HG03521 (cell line): ENCODE measurements at regions not wholly inside any gene's neighbourhood (a gene's known extent, or its start where the extent isn't known, plus 50 kb on each side); places are given as distances from the start of the nearest gene placed in this dataset.
"Not testable (repeated sequence)": the region's sequence is repeated elsewhere in the genome, so short reads cannot be mapped to it uniquely, and the experiment has no call there.

Source experiments
- ATAC-seq: cut with Tn5 transposase; IDR thresholded peaks from one replicate; pipeline ENCODE4 v1.9.1; 2021; ENCODE audit warnings: mild to moderate bottlenecking, moderate library complexity; ENCODE audit not compliant: unreplicated experiment

- ATAC-seq, result no peak
Measured at GRCh38 chr11:116386118-116386699, 386.6 kb downstream of the BUD13 start.

GRCh38 chr11:116384876-116385275, 387.9 kb downstream of the BUD13 start:
- ATAC-seq, result no peak

- no peak for ATAC-seq
Measured at GRCh38 chr11:116384407-116384806, 388.4 kb downstream of the BUD13 start.

GRCh38 chr11:116379185-116379828, 393.5 kb downstream of the BUD13 start:
- no peak for ATAC-seq

- ATAC-seq, result no peak
Measured at GRCh38 chr11:116376547-116376946, 396.2 kb downstream of the BUD13 start.

- ATAC-seq, result no peak
Measured at GRCh38 chr11:116376054-116376453, 396.7 kb downstream of the BUD13 start.

- ATAC-seq, result no peak
Measured at GRCh38 chr11:116375221-116375620, 397.6 kb downstream of the BUD13 start.

GRCh38 chr11:116374085-116374484, 398.7 kb downstream of the BUD13 start:
- ATAC-seq, result no peak

- ATAC-seq, result no peak
Measured at GRCh38 chr11:116373104-116373944, 399.5 kb downstream of the BUD13 start.

- ATAC-seq, result no peak
Measured at GRCh38 chr11:116371146-116371545, 401.6 kb downstream of the BUD13 start.

- ATAC-seq, result no peak
Measured at GRCh38 chr11:116368784-116369183, 404.0 kb downstream of the BUD13 start.

GRCh38 chr11:116366980-116367645, 405.7 kb downstream of the BUD13 start:
- ATAC-seq, result no peak

GRCh38 chr11:116366451-116366850, 406.3 kb downstream of the BUD13 start:
- ATAC-seq, result no peak

- not testable (repeated sequence) for ATAC-seq
Measured at GRCh38 chr11:116364925-116365324, 407.9 kb downstream of the BUD13 start.

- ATAC-seq, result no peak
Measured at GRCh38 chr11:116364348-116364747, 408.4 kb downstream of the BUD13 start.

- no peak for ATAC-seq
Measured at GRCh38 chr11:116360221-116360941, 412.4 kb downstream of the BUD13 start.

- ATAC-seq, result no peak
Measured at GRCh38 chr11:116357784-116358544, 414.8 kb downstream of the BUD13 start.

- no peak for ATAC-seq
Measured at GRCh38 chr11:116356451-116356850, 416.3 kb downstream of the BUD13 start.

GRCh38 chr11:116355104-116355503, 417.7 kb downstream of the BUD13 start:
- ATAC-seq, result no peak

GRCh38 chr11:116353589-116353988, 419.2 kb downstream of the BUD13 start:
- ATAC-seq, result no peak
